Activated CD8-positive, alpha-beta memory T cell treated with anti-CD3 and anti-CD28 coated beads for 24 hours (primary cell): ENCODE measurements at regions not wholly inside any gene's neighbourhood (a gene's known extent, or its start where the extent isn't known, plus 50 kb on each side); places are given as distances from the start of the nearest gene placed in this dataset.
"Not testable (repeated sequence)": the region's sequence is repeated elsewhere in the genome, so short reads cannot be mapped to it uniquely, and the experiment has no call there.

Experiments used
- DNase-seq: peaks from one replicate; pipeline ENCODE4 v3.0.0-alpha.2; 2020

GRCh38 chr3:127033171-127033570, 50.3 kb downstream of the PLXNA1 start:
- DNase-seq: no peak

- no peak for DNase-seq
Observed at GRCh38 chr3:127033786-127034185, 50.9 kb downstream of the PLXNA1 start.

GRCh38 chr3:127034195-127034989, 51.5 kb downstream of the PLXNA1 start:
- DNase-seq: no peak

GRCh38 chr3:127034990-127035652, 52.2 kb downstream of the PLXNA1 start:
- DNase-seq: no peak

GRCh38 chr3:127035677-127036076, 52.8 kb downstream of the PLXNA1 start:
- no peak for DNase-seq

GRCh38 chr3:127036209-127037020, 53.5 kb downstream of the PLXNA1 start:
- no peak for DNase-seq

GRCh38 chr3:127037021-127037400, 54.1 kb downstream of the PLXNA1 start:
- no peak for DNase-seq

- no peak for DNase-seq
Observed at GRCh38 chr3:127037418-127037841, 54.5 kb downstream of the PLXNA1 start.

- DNase-seq: no peak
Observed at GRCh38 chr3:127037971-127038446, 55.1 kb downstream of the PLXNA1 start.

GRCh38 chr3:127038466-127038865, 55.6 kb downstream of the PLXNA1 start:
- no peak for DNase-seq

- DNase-seq: no peak
Observed at GRCh38 chr3:127038923-127039581, 56.1 kb downstream of the PLXNA1 start.

GRCh38 chr3:127039719-127040118, 56.8 kb downstream of the PLXNA1 start:
- DNase-seq: no peak

- DNase-seq: no peak
Observed at GRCh38 chr3:127040216-127040615, 57.3 kb downstream of the PLXNA1 start.

GRCh38 chr3:127041264-127041820, 58.4 kb downstream of the PLXNA1 start:
- DNase-seq: no peak

- DNase-seq: no peak
Observed at GRCh38 chr3:127041933-127042332, 59.0 kb downstream of the PLXNA1 start.

GRCh38 chr3:127042634-127043033, 59.7 kb downstream of the PLXNA1 start:
- DNase-seq: no peak

GRCh38 chr3:127043041-127043641, 60.2 kb downstream of the PLXNA1 start:
- DNase-seq: no peak

- DNase-seq: no peak
Observed at GRCh38 chr3:127043731-127044510, 61.0 kb downstream of the PLXNA1 start.

GRCh38 chr3:127044996-127045395, 62.1 kb downstream of the PLXNA1 start:
- no peak for DNase-seq

- DNase-seq: no peak
Observed at GRCh38 chr3:127045435-127046045, 62.6 kb downstream of the PLXNA1 start.

- DNase-seq: not testable (repeated sequence)
Observed at GRCh38 chr3:127046690-127047089, 63.8 kb downstream of the PLXNA1 start.
